ENCODE measurements at regions not wholly inside any gene's neighbourhood (a gene's known extent, or its start where the extent isn't known, plus 50 kb on each side); places are given as distances from the start of the nearest gene placed in this dataset.
"Not testable (repeated sequence)": the region's sequence is repeated elsewhere in the genome, so short reads cannot be mapped to it uniquely, and the experiment has no call there.

- DNase-seq (ENCODE audit: low read depth), result not testable (repeated sequence)
Measured at GRCh38 chr4:106524772-106525171, 156.2 kb upstream of the GIMD1 start.

- DNase-seq (ENCODE audit: low read depth), result no peak
Measured at GRCh38 chr4:106522839-106523238, 154.3 kb upstream of the GIMD1 start.

- DNase-seq (ENCODE audit: low read depth), result no peak
Measured at GRCh38 chr4:106512706-106513105, 144.1 kb upstream of the GIMD1 start.

GRCh38 chr4:106507440-106507839, 138.9 kb upstream of the GIMD1 start:
- no peak for DNase-seq (ENCODE audit: low read depth)

GRCh38 chr4:106503116-106504050, 134.8 kb upstream of the GIMD1 start:
- DNase-seq (ENCODE audit: low read depth), result no peak

GRCh38 chr4:106502106-106502699, 133.6 kb upstream of the GIMD1 start:
- DNase-seq (ENCODE audit: low read depth), result peak; percentile 27

- DNase-seq (ENCODE audit: low read depth), result no peak
Measured at GRCh38 chr4:106497271-106497670, 128.7 kb upstream of the GIMD1 start.

- DNase-seq (ENCODE audit: low read depth), result no peak
Measured at GRCh38 chr4:106496061-106496460, 127.5 kb upstream of the GIMD1 start.

- DNase-seq (ENCODE audit: low read depth), result no peak
Measured at GRCh38 chr4:106495476-106495875, 126.9 kb upstream of the GIMD1 start.

GRCh38 chr4:106494066-106494465, 125.5 kb upstream of the GIMD1 start:
- no peak for DNase-seq (ENCODE audit: low read depth)

GRCh38 chr4:106493086-106493485, 124.5 kb upstream of the GIMD1 start:
- no peak for DNase-seq (ENCODE audit: low read depth)

- no peak for DNase-seq (ENCODE audit: low read depth)
Measured at GRCh38 chr4:106486533-106486932, 118.0 kb upstream of the GIMD1 start.

- no peak for DNase-seq (ENCODE audit: low read depth)
Measured at GRCh38 chr4:106481801-106482200, 113.2 kb upstream of the GIMD1 start.

GRCh38 chr4:106478152-106478551, 109.6 kb upstream of the GIMD1 start:
- no peak for DNase-seq (ENCODE audit: low read depth)

GRCh38 chr4:106476741-106477140, 108.2 kb upstream of the GIMD1 start:
- no peak for DNase-seq (ENCODE audit: low read depth)

GRCh38 chr4:106473515-106473914, 104.9 kb upstream of the GIMD1 start:
- no peak for DNase-seq (ENCODE audit: low read depth)

GRCh38 chr4:106471151-106471550, 102.6 kb upstream of the GIMD1 start:
- no peak for DNase-seq (ENCODE audit: low read depth)

GRCh38 chr4:106463622-106464021, 95.0 kb upstream of the GIMD1 start:
- DNase-seq (ENCODE audit: low read depth), result no peak

GRCh38 chr4:106454581-106454980, 86.0 kb upstream of the GIMD1 start:
- no peak for DNase-seq (ENCODE audit: low read depth)

GRCh38 chr4:106454021-106454420, 85.4 kb upstream of the GIMD1 start:
- DNase-seq (ENCODE audit: low read depth), result no peak

- no peak for DNase-seq (ENCODE audit: low read depth)
Measured at GRCh38 chr4:106451091-106451490, 82.5 kb upstream of the GIMD1 start.

- no peak for DNase-seq (ENCODE audit: low read depth)
Measured at GRCh38 chr4:106450249-106450648, 81.7 kb upstream of the GIMD1 start.

- no peak for DNase-seq (ENCODE audit: low read depth)
Measured at GRCh38 chr4:106444557-106444956, 76.0 kb upstream of the GIMD1 start.

- DNase-seq (ENCODE audit: low read depth), result no peak
Measured at GRCh38 chr4:106430797-106431196, 62.2 kb upstream of the GIMD1 start.

All from activated T-cell treated with anti-CD3 and anti-CD28 coated beads for 48 hours (primary cell).